Neutrophil (primary cell): ENCODE measurements at regions not wholly inside any gene's neighbourhood (a gene's known extent, or its start where the extent isn't known, plus 50 kb on each side); places are given as distances from the start of the nearest gene placed in this dataset.

ENCODE experiments used
- H3K27ac ChIP-seq: fragments of 200-600 bp; sonication (generic); 2 replicates; pipeline ENCODE4 v1.5.1; 2016; ENCODE audit warnings: mild to moderate bottlenecking, moderate library complexity
- H3K27me3 ChIP-seq: fragments of 200-600 bp; sonication (generic); 2 replicates; pipeline ENCODE4 v1.6.0; 2016; ENCODE audit warnings: mild to moderate bottlenecking
- H3K36me3 ChIP-seq: fragments of 200-600 bp; sonication (generic); 2 replicates; pipeline ENCODE4 v1.5.1; 2017
- H3K4me1 ChIP-seq, 2 experiments: fragments of 200-600 bp in 1 of 2; sonication (generic) in 1 of 2; 1 replicate in 1 of 2; 2 replicates in 1 of 2; pipeline versions ENCODE4 v1.5.1 to v1.6.1; 2013 to 2016; ENCODE audit warnings: low read depth in 1 of 2, low read length in 1 of 2, mild to moderate bottlenecking in 1 of 2, moderate library complexity in 1 of 2; ENCODE audit not compliant: control insufficient read depth in 1 of 2, insufficient read depth in 1 of 2
- H3K4me3 ChIP-seq, 2 experiments: fragments of 200-600 bp in 1 of 2; sonication (generic) in 1 of 2; 1 replicate in 1 of 2; 2 replicates in 1 of 2; pipeline ENCODE4 v1.5.1; 2013 to 2016; ENCODE audit warnings: low read depth in 1 of 2, low read length in 1 of 2, mild to moderate bottlenecking in 1 of 2, moderate library complexity in 1 of 2
- H3K9me3 ChIP-seq: fragments of 200-600 bp; sonication (generic); 2 replicates; pipeline ENCODE4 v1.5.1; 2016
- CTCF ChIP-seq: fragments of 200-600 bp; sonication (generic); IDR thresholded peaks from 2 replicates; pipeline ENCODE4 v1.5.1; 2016; ENCODE audit warnings: antibody characterized with exemption

GRCh38 chr10:21100871-21101514 is 203.9 kb upstream of the NEBL start:
- Histone ChIP-seq H3K4me1 (no peaks in the 10 kb centered on the region), H3K36me3 (no peaks in the 10 kb centered on the region), H3K27ac (no peak overlapping the region), H3K4me3 (no peak overlapping the region), H3K27me3 (no peaks in the 10 kb centered on the region), H3K9me3 (no peaks in the 10 kb centered on the region)
- TF ChIP-seq CTCF = no peak

- Histone ChIP-seq H3K27ac (no peak overlapping the region), H3K9me3 (no peaks in the 10 kb centered on the region)
- TF ChIP-seq CTCF = no peak
These were observed 203.1 kb upstream of the NEBL start for GRCh38 chr10:21100190-21100589.

GRCh38 chr10:21099291-21100062 is 202.4 kb upstream of the NEBL start:
- Histone ChIP-seq H3K9me3 (no peaks in the 10 kb centered on the region), H3K27me3 (no peaks in the 10 kb centered on the region), H3K4me1 (no peaks in the 10 kb centered on the region), H3K4me3 (no peak overlapping the region), H3K27ac (no peak overlapping the region), H3K36me3 (no peaks in the 10 kb centered on the region)
- TF ChIP-seq CTCF = no peak

More at GRCh38 chr10:21100190-21100589, 203.1 kb upstream of the NEBL start:
- Histone ChIP-seq H3K4me1 (no peaks in the 10 kb centered on the region), H3K36me3 (no peaks in the 10 kb centered on the region), H3K4me3 (no peak overlapping the region), H3K27me3 (no peaks in the 10 kb centered on the region)

GRCh38 chr10:21097926-21098355 is 200.8 kb upstream of the NEBL start:
- no peaks in the 10 kb centered on the region for H3K36me3 ChIP-seq
- H3K4me3 ChIP-seq = no peak overlapping the region
- H3K27me3 ChIP-seq = no peaks in the 10 kb centered on the region
- H3K4me1 ChIP-seq = no peaks in the 10 kb centered on the region
- H3K9me3 ChIP-seq = no peaks in the 10 kb centered on the region
- no peak for TF ChIP-seq CTCF
- H3K27ac ChIP-seq = no peak overlapping the region

GRCh38 chr10:21095494-21096055 is 198.5 kb upstream of the NEBL start:
- Histone ChIP-seq H3K27ac (no peak overlapping the region), H3K36me3 (no peaks in the 10 kb centered on the region), H3K9me3 (no peaks in the 10 kb centered on the region), H3K4me1 (no peaks in the 10 kb centered on the region), H3K4me3 (no peak overlapping the region), H3K27me3 (no peaks in the 10 kb centered on the region)
- no peak for TF ChIP-seq CTCF
